ENCODE measurements at regions not wholly inside any gene's neighbourhood (a gene's known extent, or its start where the extent isn't known, plus 50 kb on each side); places are given as distances from the start of the nearest gene placed in this dataset.
"Not testable (repeated sequence)": the region's sequence is repeated elsewhere in the genome, so short reads cannot be mapped to it uniquely, and the experiment has no call there.

DNA sequence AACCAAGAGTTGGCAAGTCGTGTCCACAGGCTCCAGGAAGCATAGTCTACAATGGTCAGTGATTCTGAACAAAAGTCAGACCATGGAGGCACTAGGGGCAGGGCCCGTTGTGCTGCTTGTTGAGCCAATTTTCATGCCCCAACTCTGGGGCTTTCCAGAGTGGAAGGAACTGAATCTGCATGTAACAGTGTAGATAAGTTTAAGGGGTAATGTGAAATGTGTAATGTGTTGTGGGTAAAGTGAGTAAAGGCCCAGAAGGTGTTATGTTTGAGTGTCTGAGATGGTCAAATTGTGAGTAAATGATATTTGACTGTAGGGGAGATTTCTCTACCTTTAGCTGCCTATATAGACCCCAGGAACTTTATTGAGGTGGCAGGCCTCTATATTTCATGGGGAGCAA, 1336.5 kb upstream of the SLC39A10 start:
- no peak for DNase-seq

DNA sequence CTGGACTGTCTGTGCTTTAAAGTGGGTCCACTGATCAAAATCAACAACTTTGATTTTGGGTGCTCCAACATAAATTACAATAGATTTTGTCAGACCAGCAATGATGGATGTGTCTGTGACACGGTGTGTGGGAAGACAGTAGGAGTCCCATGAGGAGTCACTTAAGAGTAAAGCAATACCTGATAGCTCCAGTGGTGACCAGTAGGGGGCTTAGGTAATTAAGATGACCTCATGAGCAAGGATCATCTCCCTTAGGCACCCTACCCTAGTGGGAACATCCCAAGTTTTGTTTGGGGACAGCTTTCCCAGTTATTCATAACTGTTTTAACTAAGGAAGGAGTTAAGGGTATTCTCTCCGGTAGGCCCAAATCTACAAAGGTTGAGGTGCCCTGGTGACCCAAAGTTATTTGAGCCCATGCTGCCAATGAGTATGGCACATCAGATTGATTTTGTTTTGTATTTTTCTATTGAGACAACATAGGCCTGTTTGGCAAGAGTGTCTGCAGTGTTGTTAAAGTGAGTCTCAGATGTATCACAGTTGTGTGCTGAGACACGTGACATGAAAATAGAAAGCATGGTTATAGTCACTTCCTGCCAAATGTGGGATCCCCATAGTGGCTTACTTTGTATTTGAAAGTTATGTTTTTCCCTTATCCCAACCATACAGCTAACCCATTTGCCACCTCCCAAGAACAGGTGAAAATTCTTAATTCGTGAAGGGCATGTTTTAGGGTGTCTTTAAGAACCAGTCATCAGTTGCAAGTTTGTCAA, 1337.6 kb upstream of the SLC39A10 start:
- no peak for DNase-seq

DNA sequence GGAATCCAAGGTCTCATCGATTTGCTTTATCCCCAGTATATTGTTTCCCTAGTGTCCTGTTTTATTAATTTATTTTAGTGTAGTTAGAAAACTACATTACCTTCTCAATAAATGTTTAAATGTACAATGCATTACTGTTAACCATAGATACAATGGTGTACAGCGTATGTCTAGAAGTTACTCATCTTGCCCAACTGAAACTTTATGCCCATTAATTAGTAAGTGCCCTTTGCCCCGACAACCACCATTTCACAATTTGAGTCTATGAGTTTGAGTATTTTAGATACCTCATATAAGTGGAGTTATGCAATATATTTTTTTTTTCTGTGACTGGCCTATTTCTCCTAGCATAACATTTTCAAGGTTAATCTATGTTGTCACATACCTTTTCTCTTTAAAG, 1343.0 kb upstream of the SLC39A10 start:
- DNase-seq, result no peak

DNA sequence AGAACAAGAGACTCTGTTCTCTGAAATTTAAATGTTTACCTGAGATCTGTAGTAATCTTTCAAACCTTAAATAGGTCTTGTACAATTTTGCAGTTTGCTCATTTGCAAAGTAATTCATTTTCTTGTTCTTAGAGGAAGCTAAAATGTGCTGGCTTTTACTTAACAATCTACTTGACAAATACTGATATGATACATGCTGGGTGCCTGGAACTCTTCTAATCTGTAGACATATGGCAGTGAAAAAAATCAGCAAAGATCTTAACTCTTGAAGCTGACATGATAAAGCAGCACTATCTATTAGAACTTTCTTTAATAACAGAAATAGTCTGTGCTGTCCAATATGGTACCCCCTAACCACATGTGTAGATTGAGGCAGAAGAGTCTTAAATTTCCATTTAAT, 1352.8 kb upstream of the SLC39A10 start:
- DNase-seq, result no peak

DNA sequence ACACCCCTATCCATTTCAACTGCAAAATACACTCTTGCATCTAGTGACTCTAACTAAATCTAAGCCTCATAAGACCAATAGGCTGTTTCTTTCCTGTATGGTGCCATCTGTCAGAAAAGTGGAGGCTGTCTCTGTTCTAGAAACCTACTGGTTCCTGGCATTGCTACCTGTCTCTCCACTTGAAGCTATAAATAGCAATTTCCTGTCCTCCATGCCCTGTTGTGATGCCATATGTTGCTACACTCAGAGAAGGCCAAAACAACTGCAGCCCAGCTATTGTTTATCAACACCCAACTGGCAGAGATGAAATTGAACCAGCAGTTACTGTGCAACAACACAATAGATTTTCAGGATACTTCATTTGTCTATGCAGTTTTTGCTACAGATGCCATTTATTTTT, 1355.1 kb upstream of the SLC39A10 start:
- DNase-seq, result no peak

DNA sequence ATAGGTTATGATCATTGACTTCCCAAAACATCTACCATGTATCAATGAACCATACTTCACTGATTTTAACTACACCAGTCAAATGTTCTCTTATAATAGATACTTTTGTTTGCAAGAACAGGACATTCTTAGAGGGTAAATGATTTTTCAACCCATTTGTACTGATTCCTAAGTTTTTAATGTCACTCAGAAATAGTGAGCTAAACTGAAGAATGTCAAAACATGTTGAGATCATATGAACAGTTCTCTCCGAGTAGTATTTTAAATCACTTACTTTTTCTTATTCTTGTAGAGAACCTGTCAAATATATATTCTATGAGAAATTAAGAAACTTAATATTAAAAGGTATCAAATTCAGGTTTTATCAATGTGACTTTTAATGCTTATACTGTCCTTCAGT, 1362.9 kb upstream of the SLC39A10 start:
- no peak for DNase-seq

DNA sequence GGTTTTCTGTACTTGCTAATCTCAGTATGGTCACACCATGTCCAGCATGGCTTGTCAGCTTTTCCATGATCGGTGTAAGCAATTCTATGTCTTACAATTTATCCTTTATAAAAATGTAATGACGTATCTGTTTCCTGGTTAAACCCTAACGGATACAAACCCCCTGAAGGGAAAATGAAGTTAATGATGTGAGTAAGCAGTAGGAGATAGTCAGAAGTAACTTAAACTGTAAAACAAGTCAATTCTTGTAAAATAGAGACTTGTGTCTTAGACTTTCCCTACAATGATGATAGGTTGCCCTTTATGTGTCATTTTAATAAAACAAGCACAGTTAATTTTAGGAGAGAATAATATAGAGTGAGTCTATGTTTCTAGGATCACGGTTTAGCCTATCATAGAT, 1365.9 kb upstream of the SLC39A10 start:
- DNase-seq, result no peak

DNA sequence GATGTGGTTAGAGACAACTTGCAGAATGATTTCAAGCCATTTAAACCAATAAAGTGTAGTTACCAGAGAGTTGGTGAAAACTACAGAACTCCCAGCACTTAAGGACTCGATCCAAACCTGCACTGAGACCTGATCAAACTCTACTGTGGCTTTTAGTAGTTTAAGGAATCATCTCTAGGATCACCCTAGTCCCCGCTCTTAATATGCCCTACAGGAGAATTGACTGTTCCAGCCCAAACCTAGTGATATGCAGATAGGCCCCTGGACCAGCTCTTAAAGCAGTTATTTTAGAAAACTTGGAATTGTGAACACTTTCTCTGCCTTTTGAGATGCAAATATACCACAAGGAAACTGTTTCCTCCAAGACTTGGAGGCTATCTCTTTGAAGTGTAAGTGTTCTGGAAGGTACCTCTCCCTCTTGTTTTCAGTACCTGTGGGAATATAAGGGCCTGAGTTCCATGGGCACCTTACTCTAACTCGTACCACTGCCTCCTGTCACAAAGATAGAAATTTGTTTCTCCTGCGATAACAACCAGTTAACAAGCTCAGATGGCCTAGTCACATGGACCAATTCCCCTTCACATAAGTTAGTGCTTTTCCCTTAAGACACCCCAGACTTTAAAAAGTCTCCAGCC, 1367.2 kb upstream of the SLC39A10 start:
- no peak for DNase-seq

DNA sequence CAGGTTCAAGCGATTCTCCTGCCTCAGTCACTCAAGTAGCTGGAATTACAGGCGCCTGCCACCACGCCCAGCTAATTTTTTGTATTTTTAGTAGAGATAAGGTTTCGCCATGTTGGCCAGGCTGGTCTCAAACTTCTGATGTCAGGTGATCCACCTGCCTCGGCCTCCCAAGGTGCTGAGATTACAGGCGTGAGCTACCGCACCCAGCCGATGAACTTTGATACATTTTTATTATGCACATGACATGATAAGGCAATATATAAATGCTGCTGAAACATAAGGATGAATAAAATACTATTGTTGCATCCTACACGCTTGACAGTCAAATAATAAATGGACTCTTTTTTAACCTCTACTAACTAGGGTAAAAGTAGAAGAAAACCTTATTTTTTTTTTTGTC, 1380.4 kb upstream of the SLC39A10 start:
- DNase-seq, result not testable (repeated sequence)

DNA sequence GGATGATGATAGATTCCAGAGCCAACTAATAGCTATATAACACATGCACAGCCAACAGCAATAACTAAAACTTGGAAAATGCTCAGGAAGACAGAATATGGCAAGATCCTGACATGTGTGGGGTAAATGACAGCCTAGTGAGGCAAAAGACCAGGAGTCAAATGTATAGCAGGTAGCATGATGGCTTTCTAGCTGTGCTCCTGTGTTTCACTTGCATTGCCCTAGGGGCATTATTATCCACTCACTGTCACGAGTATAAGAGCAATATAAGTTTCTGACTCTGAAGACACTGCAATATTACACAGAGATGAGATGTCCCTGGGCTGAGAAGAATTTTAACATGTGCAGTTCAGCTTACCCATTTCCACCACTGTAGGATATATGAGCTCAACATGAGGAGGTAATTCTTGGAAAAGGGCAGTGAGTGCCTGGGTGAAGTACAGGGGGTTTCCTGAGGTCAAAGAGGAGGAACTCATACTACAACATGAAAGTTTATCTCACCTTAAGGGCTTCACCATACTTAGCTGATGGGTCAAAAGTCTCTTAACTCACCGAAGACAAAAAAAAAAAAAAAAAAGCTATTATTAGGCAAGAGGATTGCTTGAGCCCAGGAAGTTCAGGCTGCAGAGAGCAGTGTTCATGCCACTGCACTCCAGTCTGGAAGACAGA, 1385.6 kb upstream of the SLC39A10 start:
- no peak for DNase-seq

DNA sequence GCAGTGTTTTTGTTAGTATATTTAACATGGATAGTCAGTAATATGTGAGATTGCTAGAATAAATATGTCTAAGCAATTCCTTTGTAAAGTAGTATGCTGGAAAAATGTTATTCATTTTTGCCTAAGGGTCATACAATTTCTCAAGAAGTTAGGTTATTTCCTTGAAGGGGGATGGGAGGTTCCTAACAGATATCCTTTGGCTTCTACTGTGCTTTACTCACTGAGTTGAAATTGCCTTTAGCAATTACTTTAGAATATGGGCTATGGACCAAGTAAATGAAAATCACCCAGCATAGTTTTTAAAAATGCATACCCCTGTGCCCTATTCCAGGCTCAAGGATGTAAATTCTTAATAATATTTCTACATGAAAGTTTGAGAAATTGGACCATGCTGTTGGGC, 1386.4 kb upstream of the SLC39A10 start:
- no peak for DNase-seq

DNA sequence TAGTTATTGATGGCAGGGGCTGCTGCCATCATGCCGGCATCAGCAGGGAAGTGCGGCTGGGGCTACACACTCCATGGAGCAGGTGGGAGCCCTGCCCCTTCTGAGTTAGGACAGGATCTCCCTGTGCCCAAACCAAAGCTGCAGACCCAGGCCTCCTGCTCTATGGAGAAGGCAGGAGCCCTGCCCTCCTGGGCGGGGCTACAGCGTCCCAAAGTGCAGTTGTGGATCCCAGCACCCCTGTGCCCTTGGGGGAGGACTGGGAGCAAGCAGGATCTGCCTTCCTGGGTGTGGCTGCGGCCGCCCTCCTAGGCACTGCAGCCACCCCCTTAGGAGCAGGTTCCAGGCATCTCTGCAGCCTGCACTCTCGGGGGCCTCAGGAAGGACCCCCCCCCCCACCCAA, 1392.4 kb upstream of the SLC39A10 start:
- DNase-seq, result no peak

DNA sequence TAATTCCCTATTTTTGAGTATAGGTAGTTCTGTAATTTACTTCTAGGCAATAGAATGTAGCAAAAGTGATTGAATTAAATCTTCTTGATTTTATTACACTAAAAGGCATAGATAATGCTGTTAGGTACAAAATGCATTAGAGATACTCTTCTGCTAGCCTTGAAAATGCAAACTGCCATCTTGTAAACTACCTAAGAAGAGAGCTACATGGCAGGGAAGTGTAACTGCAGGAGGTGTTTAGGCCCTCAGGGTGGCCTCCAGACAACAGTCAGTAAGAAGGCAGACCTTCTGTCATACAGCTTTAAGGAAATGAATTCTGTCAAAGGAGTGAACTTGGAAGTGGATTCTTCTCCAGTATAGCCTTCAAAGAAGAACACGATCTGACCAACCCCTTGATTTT, 1396.8 kb upstream of the SLC39A10 start:
- no peak for DNase-seq

DNA sequence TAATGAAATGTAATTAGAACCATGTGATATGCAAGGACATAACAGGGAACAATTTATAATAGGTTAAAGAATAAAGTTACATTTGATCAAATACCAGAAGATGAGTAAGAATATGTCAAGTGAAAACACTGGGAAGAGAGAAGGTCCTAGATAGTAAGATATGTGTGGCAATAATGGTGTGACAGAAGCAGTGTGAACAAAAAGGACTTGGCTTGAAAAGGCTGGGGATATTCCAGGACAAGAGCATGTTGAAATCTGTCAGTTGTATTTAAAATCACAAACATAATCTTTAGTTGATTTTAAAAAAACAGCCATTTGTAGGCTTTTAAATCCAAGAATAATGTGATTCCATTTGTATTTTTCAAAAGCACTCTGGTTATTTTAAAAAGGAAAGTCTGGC, 1399.9 kb upstream of the SLC39A10 start:
- no peak for DNase-seq

DNA sequence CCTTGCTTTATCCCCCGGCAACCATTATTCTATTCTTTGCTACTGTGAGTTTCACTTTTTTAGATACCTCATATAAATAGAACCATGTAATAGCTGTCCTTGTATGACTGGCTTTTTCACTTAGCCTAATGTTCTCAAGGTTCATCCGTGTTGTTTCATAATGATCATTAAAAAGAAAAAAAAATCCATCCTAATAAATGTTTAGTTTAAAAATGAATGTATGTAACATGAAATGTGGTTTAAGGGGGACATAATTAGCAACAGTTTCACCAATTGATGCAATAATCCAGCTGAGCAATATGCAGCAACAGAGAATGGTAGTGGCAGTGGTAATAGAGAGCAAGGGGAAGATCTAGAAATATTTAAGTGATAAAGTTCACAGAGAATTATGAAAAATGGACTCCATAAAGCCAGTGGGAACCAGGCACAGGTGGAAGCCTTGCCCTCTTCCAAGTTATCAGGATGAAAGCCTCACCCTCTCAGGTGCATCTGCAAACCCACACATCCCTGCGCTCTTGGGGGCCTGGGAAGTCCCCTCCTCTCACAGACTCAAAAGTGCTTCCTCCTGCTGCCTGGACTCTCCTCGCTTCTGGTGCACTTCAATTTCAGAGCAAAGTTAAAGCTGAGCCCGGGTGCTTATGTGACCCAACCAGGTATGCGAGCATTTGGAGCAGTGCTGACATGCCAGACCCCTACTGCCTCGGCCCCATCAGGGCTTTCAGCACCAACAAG, 1403.3 kb upstream of the SLC39A10 start:
- no peak for DNase-seq

DNA sequence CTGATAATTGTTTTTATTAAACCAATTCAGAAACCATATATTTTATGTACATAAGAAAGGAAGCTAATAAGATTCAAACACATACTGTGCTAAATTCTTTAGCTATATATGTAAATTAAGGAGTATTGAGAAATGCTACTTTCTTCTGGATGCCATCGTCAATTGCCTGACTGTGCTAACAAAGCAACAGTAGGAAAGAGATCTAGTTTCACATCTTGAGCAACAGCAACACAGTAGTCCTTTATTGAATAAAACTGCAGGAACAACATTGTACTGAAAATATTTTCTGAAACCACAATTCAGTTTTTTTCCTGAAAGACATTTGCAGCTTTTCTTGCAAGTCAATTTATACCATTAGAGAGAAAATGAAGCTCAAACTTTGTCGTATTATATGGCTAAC, 1404.9 kb upstream of the SLC39A10 start:
- DNase-seq, result no peak

DNA sequence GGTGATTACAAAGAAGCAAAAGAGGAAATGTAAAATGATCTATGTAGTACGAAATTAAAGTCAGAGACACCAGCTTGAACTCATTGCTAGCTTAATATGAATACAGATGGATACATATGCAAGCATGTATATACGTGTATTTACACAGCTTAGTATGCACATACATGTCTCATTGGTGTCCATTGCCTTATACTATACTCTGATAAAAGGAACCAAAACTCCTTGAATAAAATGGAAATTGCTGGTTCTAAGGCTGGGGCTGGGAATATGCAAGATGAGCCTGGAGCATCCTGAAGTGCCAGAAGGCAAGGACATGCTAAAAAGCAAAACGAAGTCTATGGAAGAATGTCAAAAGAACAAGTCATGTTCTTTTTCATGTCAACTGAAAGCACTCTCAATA, 1424.4 kb upstream of the SLC39A10 start:
- DNase-seq, result no peak

DNA sequence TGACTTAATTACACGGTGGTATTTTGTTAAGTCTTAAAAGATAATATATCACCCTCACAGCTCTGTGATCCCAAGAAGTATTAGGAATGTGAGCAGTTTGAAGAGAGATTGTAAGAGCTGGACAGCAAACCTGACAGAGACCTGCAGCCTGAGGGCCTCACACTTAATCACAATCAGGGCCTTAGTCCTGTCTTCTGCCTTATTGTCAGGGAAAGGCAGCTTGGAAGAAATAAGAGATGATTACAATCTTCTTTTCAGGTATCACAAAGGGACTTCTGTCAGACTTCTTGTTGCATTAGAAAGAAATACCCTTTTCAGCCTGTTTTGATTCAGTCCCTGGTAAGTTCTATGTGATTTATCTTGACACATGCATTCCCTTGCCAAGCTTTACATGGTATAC, 1433.8 kb upstream of the SLC39A10 start:
- no peak for DNase-seq

DNA sequence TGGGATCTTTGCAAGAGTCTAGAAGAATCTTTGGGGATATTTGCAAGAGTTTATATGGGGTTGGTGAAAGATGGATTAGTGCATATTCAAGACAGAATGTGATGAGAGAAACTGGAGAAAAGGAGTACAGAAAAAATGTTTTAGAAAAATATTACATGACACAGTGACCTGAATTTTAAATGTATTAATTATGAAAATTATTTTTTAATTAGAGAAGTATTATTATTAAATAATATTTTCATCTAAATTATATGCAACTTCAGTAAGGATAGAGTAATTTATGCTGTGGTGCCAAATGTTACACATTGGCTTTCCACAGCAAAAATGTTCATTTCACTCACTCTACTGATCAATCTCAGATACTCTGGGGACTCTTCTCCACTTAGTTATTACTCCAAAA, 1442.8 kb upstream of the SLC39A10 start:
- no peak for DNase-seq

DNA sequence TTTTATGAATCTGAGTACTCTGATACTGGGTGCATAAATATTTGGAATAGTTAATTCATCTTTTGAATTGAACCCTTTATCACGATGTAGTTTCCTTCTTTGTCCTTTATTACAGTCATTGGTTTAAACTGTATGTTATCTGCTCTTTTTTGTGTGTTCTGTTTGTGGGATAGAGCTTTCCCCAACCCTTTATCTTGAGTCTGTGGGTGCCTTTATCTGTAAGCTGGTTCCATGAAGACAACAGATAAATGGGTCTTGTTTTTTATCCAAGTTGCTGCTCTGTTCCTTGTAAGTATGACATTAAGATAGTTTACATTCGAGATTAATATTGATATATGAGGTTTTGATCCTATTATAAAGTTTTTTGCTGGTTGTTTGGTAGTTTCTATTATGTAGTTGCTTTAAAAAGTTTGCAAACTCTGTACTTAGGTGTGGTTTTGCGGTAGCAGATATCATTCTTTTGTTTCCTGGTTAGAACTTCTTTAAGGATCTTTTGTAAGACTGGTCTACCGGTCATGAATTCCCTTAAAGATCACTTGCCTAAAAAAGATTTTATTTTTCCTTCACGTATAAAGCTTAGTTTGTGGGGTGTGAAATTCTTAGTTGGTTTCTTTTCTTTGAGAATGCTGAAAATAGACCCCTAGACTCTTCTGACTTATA, 1451.3 kb upstream of the SLC39A10 start:
- DNase-seq, result no peak

DNA sequence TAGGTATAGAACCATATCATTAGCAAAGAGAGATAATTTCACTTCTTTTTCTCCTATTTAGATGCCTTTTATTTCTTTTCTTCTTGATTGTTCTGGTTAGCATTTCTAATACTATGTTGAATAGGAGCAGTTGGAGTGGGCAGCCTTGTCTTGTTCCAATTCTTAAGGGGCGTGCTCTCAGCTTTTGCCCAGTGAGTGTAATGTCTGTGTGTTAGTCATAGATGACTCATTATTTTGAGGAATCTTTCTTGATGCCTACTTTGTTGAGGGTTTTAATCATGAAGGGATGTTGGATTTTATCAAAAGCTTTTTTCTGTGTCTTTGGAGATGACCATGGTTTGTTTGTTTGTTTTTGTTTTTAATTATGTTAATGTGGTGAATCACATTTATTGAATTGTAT, 1453.1 kb upstream of the SLC39A10 start:
- DNase-seq, result no peak

DNA sequence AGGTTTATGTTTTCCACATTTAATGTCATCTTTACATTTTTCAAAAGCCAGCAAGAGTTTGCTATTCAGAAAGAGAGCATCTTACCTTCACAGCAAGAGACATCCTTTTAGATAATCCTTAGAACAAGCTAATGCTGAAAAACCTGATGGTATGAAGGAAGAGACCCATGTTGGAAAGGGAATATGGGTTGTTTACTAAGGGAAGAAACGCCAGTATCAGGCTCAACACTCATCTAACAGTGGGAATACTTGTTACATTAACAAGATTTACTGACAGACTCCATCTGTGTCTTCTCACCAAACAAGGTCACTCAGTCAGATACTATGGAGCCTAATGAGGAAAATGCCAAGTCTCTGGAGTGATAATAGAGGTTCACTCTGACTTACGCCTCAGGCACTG, 1474.1 kb upstream of the SLC39A10 start:
- DNase-seq, result no peak

DNA sequence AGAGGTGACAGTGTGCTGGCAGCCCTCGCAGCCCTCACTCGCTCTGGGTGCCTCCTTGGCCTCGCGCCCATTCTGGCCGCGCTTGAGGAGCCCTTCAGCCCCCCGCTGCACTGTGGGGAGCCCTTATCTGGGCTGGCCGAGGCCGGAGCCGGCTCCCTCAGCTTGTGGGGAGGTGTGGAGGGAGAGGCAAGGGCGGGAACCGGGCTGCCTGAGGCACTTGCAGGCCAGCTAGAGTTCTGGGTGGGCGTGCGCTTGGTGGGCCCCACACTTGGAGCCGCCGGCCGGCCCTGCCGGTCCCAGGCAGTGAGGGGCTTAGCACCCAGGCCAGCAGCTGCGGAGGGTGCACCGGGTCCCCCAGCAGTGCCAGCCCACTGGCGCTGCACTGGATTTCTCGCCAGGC, 1480.9 kb upstream of the SLC39A10 start:
- no peak for DNase-seq
